ENCODE measurements at regions not wholly inside any gene's neighbourhood (a gene's known extent, or its start where the extent isn't known, plus 50 kb on each side); places are given as distances from the start of the nearest gene placed in this dataset.
A peak's percentile ranks its signal among the peaks of the same experiment; 100 is the strongest.

DNA sequence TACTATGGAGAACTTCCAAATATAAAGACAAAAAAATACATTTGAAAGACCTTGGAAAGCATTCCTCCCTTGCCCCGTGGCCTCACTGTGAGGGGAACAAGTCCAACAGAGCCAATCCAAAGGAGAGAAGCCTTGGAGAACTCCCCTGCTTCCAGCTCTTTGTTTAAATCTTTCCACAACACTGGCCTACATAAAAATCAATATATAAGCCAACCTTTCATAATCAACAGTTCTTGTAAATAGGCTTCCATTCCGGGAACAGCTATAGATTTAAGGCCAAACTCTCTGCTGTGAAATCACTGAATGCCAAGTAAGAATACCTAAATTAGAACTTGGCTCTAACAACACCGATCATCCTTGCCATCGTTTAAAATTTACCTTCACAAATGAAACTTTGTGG lies 242.1 kb downstream of the HACE1 start:
- DNase-seq (ENCODE audit: low spot score), result no peak

DNA sequence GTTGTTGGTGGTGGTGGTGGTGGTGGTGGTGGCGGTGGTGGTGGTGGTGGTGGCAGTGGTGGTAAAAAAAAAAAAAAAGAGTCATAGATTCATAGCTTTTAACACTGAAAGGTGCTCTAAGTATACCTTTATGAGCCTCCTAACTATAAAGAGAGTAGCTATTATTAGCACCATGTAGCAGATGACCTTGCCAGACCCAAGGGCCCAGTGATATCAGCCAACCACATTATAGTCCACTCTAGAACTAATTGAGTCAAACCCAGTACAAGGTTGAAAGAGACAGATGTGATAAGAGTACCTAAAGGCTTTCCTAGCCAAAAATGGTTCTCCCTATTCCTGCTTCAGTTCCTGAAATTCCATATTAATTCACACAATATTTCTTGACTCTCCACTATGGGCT lies 245.3 kb downstream of the HACE1 start:
- no peak for DNase-seq (ENCODE audit: low spot score)

- peak; percentile 14 for DNase-seq (ENCODE audit: low spot score)
Observed at GRCh38 chr6:104613416-104614001, 246.2 kb downstream of the HACE1 start.

GRCh38 chr6:104612541-104612940 lies 247.2 kb downstream of the HACE1 start:
- DNase-seq (ENCODE audit: low spot score), result no peak

DNA sequence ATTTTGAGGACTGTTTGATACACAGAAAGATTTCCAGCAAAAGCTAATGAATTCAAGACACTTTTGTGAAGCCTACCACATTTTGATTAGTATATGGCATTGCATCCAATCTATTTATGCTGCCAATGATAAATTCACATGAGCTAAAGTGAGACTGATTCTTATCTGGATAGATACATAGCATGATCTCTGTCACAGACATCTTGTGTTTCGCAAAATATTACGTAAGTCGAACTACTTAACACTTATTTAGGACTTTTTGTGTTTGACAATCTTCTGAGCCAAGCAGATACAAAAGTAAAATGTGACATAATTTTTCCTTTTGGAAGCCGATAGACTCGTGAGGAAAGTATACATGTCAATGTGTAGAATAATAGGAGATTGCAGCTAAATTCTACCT lies 251.6 kb downstream of the HACE1 start:
- DNase-seq (ENCODE audit: low spot score), result no peak

DNA sequence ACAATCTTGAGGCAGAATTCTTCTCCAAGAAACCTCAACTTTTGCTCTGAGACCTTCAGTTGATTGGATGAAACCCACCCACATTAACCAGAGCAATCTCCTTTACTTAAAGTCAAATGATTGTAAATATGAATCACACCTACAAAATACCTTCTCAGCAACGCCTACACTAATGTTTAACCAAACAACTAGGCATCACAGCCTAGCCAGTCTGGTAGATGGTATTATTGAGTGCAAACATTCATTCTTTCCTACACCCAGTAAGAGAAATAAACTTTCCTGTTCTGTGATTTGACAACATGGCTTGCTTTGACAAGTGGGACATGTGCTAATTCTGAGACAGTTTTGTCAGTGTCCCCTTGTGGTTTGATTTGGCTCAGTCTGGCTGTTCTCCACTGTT lies 252.2 kb downstream of the HACE1 start:
- DNase-seq (ENCODE audit: low spot score), result no peak

- no peak for DNase-seq (ENCODE audit: low spot score)
Observed at GRCh38 chr6:104606361-104606760, 253.4 kb downstream of the HACE1 start.

GRCh38 chr6:104604685-104605084 lies 255.0 kb downstream of the HACE1 start:
- DNase-seq (ENCODE audit: low spot score), result no peak

DNA sequence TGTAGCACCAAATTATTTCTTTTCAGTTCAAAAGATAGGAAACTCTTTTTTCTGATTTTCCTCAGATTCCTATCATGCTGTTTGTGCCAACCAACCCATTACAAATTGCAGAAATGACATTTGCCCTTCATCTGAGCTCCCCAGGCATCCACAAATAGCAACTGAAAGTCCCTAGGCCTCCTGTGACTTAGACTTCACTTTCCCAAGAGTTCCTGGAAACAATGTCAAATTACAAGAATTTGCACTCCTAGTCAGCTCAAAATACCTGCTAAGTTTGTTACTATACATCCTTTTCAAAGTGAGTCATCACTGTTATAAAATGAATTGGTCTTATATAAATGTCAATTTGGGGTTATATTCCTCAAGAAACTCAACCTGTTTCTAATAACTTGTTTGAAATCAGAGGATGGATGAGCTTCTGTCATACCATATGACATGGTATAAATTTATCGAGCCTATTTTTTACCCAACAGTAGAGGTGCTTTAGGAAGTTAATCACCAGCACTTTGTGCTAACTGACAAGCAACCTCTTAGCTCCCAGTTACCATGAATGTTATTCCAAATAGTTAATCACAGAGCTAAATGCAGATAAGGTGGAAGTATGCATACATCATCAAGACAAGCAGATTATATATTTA lies 256.5 kb downstream of the HACE1 start:
- DNase-seq (ENCODE audit: low spot score), result no peak

DNA sequence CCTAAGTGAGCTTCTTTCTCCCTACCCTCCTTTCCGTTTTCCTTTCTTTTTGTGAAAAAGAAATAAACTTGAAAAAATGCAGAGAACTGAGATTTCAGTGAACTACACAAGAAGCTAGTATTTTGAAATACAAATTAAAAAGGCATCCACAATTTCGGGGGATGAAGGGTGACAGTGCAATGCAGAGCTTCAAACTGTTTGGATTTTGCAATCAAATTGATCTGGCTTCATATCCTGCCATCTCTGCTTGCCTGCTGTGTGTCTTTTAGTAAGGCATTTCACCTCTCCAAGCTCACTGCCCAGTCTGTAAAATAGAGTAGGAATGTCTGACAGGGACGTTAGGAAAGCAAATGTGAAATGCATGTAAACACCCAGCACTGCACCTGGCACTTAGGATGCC lies 258.0 kb downstream of the HACE1 start:
- no peak for DNase-seq (ENCODE audit: low spot score)

GRCh38 chr6:104601131-104601651 lies 258.5 kb downstream of the HACE1 start:
- DNase-seq (ENCODE audit: low spot score), result no peak

- DNase-seq (ENCODE audit: low spot score), result no peak
Observed at GRCh38 chr6:104600639-104600931, 259.1 kb downstream of the HACE1 start.

DNA sequence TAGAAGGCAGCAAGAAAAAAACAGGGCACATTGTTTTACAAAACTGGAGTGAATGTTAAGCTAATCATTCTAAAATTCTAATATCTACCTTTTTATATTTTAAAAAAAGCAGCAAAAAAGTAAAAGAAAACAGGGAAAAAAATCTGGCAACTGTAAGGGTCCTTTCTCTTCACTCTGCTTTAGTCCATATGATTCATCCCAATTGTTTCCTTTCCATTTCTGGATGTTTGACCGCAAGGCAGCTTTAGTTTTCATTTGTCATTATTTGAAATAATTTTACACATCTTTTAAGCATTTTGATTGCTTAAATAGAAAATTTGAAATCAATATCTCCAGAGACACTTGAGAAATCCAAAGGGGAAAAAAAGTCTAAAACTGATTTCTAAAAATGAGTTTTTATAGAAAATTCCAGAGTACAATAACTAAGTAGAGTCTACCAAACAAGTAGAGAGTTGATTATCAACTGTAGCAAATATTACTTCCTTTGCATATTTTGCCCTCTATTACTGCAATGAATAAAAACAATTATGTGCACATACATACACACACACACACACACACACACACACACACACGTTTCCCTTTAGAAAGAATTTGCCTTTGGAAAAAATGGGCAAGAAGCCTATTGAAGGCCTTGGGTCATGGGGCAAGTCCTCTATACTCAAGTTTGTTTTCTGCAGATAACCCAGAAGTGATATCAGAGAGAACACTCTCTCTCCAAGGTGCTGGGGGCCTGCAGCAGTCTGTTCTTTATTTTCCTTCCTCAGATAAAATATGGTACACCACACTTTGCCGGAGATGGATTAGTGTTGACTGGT lies 259.7 kb downstream of the HACE1 start:
- DNase-seq (ENCODE audit: low spot score), result no peak

- peak; percentile 11 for DNase-seq (ENCODE audit: low spot score)
Observed at GRCh38 chr6:104597541-104598050, 262.1 kb downstream of the HACE1 start.

DNA sequence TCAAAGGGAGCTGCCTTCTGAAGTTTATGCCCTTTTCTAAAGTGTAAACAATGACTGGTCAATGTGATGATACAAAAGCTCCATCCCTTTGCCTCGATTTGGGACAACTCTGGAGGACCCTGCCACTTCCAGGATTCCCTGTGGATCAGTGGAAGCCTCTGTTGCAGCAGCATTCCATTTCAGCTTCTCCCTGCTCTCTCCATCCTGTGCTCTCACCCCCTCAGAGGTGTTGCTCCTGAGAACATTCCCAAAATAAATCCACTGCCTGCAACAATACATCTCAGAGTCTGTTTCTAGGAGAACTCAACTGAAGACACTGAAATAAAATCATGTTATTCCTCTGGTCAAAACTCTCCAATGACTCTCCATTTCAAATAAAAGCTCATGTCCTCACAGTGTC lies 263.6 kb downstream of the HACE1 start:
- no peak for DNase-seq (ENCODE audit: low spot score)

DNA sequence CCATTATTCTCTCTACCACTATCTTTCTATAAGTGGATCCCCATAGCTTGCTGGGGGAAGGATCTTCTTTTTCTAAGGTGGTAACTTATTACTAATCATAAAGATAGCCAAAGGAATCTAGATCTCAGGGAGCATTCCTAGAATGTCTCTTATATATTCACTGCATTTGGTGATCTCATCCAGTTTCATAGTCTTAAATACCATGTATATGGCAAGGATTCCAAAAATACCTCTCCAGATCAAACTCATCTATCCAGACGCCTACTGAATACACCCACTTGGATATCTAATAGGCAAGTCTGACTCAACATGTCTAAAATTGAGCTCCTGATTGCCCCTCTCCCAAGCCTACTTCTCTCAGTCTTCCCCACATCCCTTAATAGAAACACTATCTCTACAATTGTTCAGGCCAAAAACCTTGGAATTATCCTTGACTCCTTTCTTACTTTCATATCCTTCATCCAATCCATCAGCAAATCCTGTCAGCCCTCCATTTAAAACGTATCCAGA lies 264.4 kb downstream of the HACE1 start:
- DNase-seq (ENCODE audit: low spot score), result no peak

DNA sequence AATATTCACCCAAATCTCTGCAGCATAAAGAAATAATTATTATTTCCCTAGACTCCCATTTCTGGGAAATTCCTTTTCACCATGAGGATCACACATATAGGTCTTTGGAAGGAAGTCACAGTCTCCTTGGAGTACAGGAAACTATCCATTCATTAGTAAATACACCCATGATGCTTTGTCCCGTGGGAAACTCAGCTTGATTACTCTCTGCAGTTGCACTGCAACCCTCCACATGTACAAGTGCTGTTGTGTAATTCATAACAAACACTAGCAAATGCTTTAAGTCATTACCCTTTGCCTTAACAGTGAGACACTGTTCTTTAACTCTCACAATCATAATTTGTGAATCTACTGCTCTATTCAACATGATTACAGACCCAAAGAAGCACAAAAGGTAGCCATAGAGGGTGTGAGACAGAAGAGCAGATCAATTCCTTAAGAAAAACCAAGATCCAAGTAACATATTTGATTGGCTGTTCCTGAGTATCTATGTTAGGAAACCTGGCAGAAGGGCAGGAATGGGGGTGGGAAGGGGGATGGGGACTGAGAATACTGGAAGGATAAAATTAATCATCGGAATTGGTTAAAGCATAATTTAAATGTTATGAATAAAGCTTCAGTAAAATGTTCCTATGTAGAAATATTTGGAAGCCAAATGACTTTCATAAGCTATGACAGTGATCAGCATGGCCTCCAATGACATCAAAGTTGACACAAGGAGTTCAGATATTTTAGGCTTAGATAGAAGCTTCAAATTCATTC lies 268.0 kb downstream of the HACE1 start:
- no peak for DNase-seq (ENCODE audit: low spot score)

DNA sequence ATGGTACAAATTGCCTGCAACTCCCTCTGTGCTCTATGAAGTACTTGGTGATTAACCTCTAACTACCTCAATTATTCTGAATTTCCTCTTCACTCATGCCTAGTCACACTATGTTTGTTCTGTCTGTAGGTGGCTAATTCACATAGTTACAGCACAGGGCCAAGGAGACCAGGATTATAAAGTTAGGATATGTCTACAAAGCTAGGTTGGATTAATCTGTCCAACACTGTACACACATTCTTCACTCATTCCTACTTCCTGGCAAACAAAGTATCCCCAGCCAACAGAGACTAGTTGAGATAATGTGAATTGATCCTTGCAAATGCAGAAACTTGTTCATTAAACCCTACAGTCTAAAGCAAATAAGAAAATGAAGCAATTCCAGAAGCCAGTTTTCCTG lies 269.8 kb downstream of the HACE1 start:
- DNase-seq (ENCODE audit: low spot score), result no peak

DNA sequence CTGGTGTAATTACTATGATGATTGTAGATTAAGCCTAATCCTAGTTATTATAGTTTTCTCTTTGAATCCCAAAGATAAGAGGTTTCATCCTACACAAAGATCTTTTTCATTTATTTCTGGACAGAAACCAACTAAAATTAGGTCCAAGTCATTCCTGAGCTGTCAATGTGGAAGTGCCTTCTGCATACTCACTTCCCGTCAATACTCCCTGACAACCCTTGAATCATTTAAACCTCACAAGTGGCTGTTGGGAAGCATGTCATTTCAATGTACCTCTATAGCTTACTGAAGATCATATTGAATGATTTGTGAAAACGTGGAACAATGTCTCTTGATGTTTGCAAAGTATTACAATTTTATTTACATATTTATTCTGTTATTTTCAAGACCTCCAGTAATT lies 274.1 kb downstream of the HACE1 start:
- no peak for DNase-seq (ENCODE audit: low spot score)

DNA sequence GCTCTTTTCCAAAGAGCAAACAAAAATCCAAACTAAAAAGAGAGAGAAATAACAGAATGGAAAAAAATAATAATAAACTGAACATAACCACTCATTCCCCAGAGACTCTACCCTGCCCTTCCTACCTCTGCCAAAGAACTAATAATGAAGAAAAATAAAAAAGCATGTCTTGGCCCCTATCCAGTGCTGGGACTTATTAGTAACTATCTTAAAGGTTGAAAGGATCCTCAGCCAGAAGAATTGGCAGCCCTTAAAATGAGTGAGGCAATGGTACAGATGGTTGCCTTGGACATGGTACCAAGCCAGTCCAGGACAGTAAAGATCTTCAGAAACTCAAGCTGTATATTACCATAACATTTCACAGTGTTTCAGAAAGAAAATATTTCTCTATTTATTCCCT lies 279.3 kb downstream of the HACE1 start:
- DNase-seq (ENCODE audit: low spot score), result no peak

- DNase-seq (ENCODE audit: low spot score), result no peak
Observed at GRCh38 chr6:104579310-104579863, 280.3 kb downstream of the HACE1 start.

DNA sequence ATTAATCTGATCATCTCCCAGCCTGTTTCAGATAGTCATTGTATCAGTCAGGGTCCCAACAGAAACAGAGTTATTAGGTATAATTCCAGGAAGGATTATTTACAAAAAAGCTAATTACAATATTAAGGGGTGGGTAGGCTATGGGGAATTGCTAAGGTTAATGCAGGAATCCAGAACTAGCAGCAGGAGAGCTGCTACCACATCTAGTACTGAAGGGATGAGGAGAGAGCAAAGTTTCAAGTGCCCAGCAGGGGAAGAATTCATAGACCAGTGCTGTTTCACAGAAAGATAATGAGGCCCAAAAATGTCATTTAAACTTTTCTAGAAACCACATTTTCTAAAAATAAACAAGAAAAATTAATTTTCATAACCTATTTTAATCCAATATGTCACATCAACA lies 284.2 kb downstream of the HACE1 start:
- DNase-seq (ENCODE audit: low spot score), result no peak
